ENCODE measurements at regions not wholly inside any gene's neighbourhood (a gene's known extent, or its start where the extent isn't known, plus 50 kb on each side); places are given as distances from the start of the nearest gene placed in this dataset.
"Not testable (repeated sequence)": the region's sequence is repeated elsewhere in the genome, so short reads cannot be mapped to it uniquely, and the experiment has no call there.

GRCh38 chrX:41022566-41022965, 62.7 kb upstream of the USP9X start:
- no peak overlapping the region for H3K9ac ChIP-seq (ENCODE audit: low read depth, low read length)
- H3K4me3 ChIP-seq (ENCODE audit: low read depth, low read length), result no peak overlapping the region
- peaks cover 35% of the 10 kb centered on the region for H3K4me1 ChIP-seq (ENCODE audit: control insufficient read depth, insufficient read depth, low read length)
- peaks cover 6% of the 10 kb centered on the region for H3K9me3 ChIP-seq (ENCODE audit: control insufficient read depth, insufficient read depth, low read length)
- H3K36me3 ChIP-seq (ENCODE audit: control insufficient read depth, insufficient read depth, low read length), result no peaks in the 10 kb centered on the region
- H3K27me3 ChIP-seq (ENCODE audit: control insufficient read depth, insufficient read depth, low read length), result no peaks in the 10 kb centered on the region
- H3K27ac ChIP-seq (ENCODE audit: low read depth, low read length), result no peak overlapping the region

- Histone ChIP-seq H3K27me3 (ENCODE audit: control insufficient read depth, insufficient read depth, low read length) (no peaks in the 10 kb centered on the region), H3K36me3 (ENCODE audit: control insufficient read depth, insufficient read depth, low read length) (no peaks in the 10 kb centered on the region), H3K9me3 (ENCODE audit: control insufficient read depth, insufficient read depth, low read length) (peaks cover 6% of the 10 kb centered on the region), H3K4me1 (ENCODE audit: control insufficient read depth, insufficient read depth, low read length) (peaks cover 39% of the 10 kb centered on the region), H3K27ac (ENCODE audit: low read depth, low read length) (no peak overlapping the region), H3K9ac (ENCODE audit: low read depth, low read length) (no peak overlapping the region), H3K4me3 (ENCODE audit: low read depth, low read length) (no peak overlapping the region)
These were observed 62.1 kb upstream of the USP9X start for GRCh38 chrX:41023098-41023497.

GRCh38 chrX:41024335-41024734, 60.9 kb upstream of the USP9X start:
- H3K4me3 ChIP-seq (ENCODE audit: low read depth, low read length); H3K9ac ChIP-seq (ENCODE audit: low read depth, low read length); H3K9me3 ChIP-seq (ENCODE audit: control insufficient read depth, insufficient read depth, low read length); H3K36me3 ChIP-seq (ENCODE audit: control insufficient read depth, insufficient read depth, low read length); H3K27me3 ChIP-seq (ENCODE audit: control insufficient read depth, insufficient read depth, low read length): not testable (repeated sequence)
- peak overlapping the region; percentile 92 for H3K27ac ChIP-seq (ENCODE audit: low read depth, low read length)
- H3K4me1 ChIP-seq (ENCODE audit: control insufficient read depth, insufficient read depth, low read length), result peaks cover 33% of the 10 kb centered on the region

- Histone ChIP-seq H3K9ac (ENCODE audit: low read depth, low read length) (peak overlapping the region; percentile 52), H3K27me3 (ENCODE audit: control insufficient read depth, insufficient read depth, low read length) (no peaks in the 10 kb centered on the region), H3K36me3 (ENCODE audit: control insufficient read depth, insufficient read depth, low read length) (no peaks in the 10 kb centered on the region), H3K4me1 (ENCODE audit: control insufficient read depth, insufficient read depth, low read length) (peaks cover 32% of the 10 kb centered on the region), H3K4me3 (ENCODE audit: low read depth, low read length) (no peak overlapping the region), H3K27ac (ENCODE audit: low read depth, low read length) (peak overlapping the region; percentile 92), H3K9me3 (ENCODE audit: control insufficient read depth, insufficient read depth, low read length) (peaks cover 6% of the 10 kb centered on the region)
These were observed 60.5 kb upstream of the USP9X start for GRCh38 chrX:41024755-41025154.

GRCh38 chrX:41025926-41026701, 59.1 kb upstream of the USP9X start:
- Histone ChIP-seq H3K9ac (ENCODE audit: low read depth, low read length) (peak overlapping the region; percentile 21; the same call in 1 of the 2 replicates), H3K27me3 (ENCODE audit: control insufficient read depth, insufficient read depth, low read length) (no peaks in the 10 kb centered on the region), H3K36me3 (ENCODE audit: control insufficient read depth, insufficient read depth, low read length) (no peaks in the 10 kb centered on the region), H3K27ac (ENCODE audit: low read depth, low read length) (peak overlapping the region; percentile 92), H3K4me3 (ENCODE audit: low read depth, low read length) (0 out of 2 replicates have a peak overlapping the region, but pooled peaks have one; percentile 31), H3K4me1 (ENCODE audit: control insufficient read depth, insufficient read depth, low read length) (peaks cover 32% of the 10 kb centered on the region), H3K9me3 (ENCODE audit: control insufficient read depth, insufficient read depth, low read length) (peaks cover 6% of the 10 kb centered on the region)

GRCh38 chrX:41026702-41027078, 58.6 kb upstream of the USP9X start:
- Histone ChIP-seq H3K27me3 (ENCODE audit: control insufficient read depth, insufficient read depth, low read length) (no peaks in the 10 kb centered on the region), H3K9ac (ENCODE audit: low read depth, low read length) (peak overlapping the region; percentile 20; the same call in 1 of the 2 replicates), H3K4me1 (ENCODE audit: control insufficient read depth, insufficient read depth, low read length) (peaks cover 32% of the 10 kb centered on the region), H3K27ac (ENCODE audit: low read depth, low read length) (peak overlapping the region; percentile 92), H3K4me3 (ENCODE audit: low read depth, low read length) (no peak overlapping the region), H3K9me3 (ENCODE audit: control insufficient read depth, insufficient read depth, low read length) (peaks cover 6% of the 10 kb centered on the region), H3K36me3 (ENCODE audit: control insufficient read depth, insufficient read depth, low read length) (no peaks in the 10 kb centered on the region)

GRCh38 chrX:41029332-41029731, 55.9 kb upstream of the USP9X start:
- Histone ChIP-seq H3K4me3 (ENCODE audit: low read depth, low read length) (no peak overlapping the region), H3K4me1 (ENCODE audit: control insufficient read depth, insufficient read depth, low read length) (peaks cover 34% of the 10 kb centered on the region), H3K36me3 (ENCODE audit: control insufficient read depth, insufficient read depth, low read length) (no peaks in the 10 kb centered on the region), H3K9me3 (ENCODE audit: control insufficient read depth, insufficient read depth, low read length) (no peaks in the 10 kb centered on the region), H3K9ac (ENCODE audit: low read depth, low read length) (no peak overlapping the region), H3K27me3 (ENCODE audit: control insufficient read depth, insufficient read depth, low read length) (no peaks in the 10 kb centered on the region), H3K27ac (ENCODE audit: low read depth, low read length) (peak overlapping the region; percentile 9)

DNA sequence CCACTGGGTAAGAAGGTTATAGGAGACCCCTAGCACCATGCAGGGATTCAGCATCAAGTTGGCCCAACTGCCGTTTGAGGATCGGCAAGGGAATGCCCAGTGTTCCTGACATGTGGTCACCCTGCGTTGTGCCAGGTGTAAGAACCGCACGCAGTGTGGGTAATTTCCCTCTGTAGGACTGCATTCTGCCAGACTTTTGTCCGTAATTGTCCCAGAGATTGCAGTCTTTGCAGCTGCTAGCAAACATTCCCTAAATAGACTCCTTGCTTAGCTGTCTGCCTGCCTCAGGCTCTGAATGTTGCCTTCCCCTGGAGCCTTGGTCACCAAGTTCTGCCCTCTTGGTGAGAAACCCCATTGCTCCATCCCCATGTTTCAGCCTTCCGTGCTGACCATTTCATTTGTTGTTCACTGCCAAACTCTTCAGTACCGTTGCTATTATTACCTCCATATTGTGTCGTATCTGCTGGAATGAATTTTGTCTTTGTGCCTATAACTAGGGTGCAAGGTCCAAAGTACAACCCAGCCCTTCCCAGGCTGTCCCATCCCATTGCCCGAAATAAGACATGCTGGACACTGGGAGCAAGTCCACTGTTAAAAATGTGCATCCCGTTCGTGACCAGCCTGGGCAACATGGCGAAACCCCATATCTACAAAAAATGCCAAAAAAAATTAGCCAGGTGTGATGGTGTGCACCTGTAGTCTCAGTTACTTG, 53.8 kb upstream of the USP9X start:
- Histone ChIP-seq H3K4me3 (ENCODE audit: low read depth, low read length) (no peak overlapping the region), H3K4me1 (ENCODE audit: control insufficient read depth, insufficient read depth, low read length) (peaks cover 20% of the 10 kb centered on the region)

DNA sequence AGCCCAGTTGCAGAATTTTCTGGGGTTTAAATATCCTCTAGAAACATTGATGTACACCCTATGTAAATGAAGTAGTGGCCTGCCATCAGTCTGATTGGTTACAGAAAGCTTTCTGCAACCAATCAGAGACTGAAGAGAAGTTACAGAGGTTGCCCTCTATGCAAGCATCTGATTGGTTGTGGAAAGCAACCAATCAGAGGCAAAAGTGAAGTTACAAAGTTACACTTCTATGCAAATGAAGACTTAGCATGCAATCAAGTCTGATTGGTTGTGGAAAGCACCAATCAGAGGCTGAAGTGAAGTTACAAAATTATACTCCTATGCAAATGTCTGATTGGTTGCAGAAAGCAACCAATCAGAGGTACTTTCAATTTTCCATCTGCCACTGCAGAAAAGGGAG, 51.9 kb upstream of the USP9X start:
- no peak overlapping the region for H3K27ac ChIP-seq (ENCODE audit: low read depth, low read length)
- no peak overlapping the region for H3K9ac ChIP-seq (ENCODE audit: low read depth, low read length)
- no peaks in the 10 kb centered on the region for H3K36me3 ChIP-seq (ENCODE audit: control insufficient read depth, insufficient read depth, low read length)
- no peak overlapping the region for H3K4me3 ChIP-seq (ENCODE audit: low read depth, low read length)
- H3K4me1 ChIP-seq (ENCODE audit: control insufficient read depth, insufficient read depth, low read length), result peaks cover 5% of the 10 kb centered on the region; the same call in 1 of the 2 replicates
- H3K27me3 ChIP-seq (ENCODE audit: control insufficient read depth, insufficient read depth, low read length), result no peaks in the 10 kb centered on the region
- no peaks in the 10 kb centered on the region for H3K9me3 ChIP-seq (ENCODE audit: control insufficient read depth, insufficient read depth, low read length)

More for the DNA sequence above, 53.8 kb upstream of the USP9X start:
- Histone ChIP-seq H3K27me3 (ENCODE audit: control insufficient read depth, insufficient read depth, low read length) (no peaks in the 10 kb centered on the region), H3K36me3 (ENCODE audit: control insufficient read depth, insufficient read depth, low read length) (no peaks in the 10 kb centered on the region), H3K9me3 (ENCODE audit: control insufficient read depth, insufficient read depth, low read length) (no peaks in the 10 kb centered on the region), H3K27ac (ENCODE audit: low read depth, low read length) (no peak overlapping the region), H3K9ac (ENCODE audit: low read depth, low read length) (no peak overlapping the region)

GRCh38 chrX:41034902-41035301, 50.3 kb upstream of the USP9X start:
- not testable (repeated sequence) for H3K9me3 ChIP-seq (ENCODE audit: control insufficient read depth, insufficient read depth, low read length); H3K36me3 ChIP-seq (ENCODE audit: control insufficient read depth, insufficient read depth, low read length); H3K4me3 ChIP-seq (ENCODE audit: low read depth, low read length); H3K27ac ChIP-seq (ENCODE audit: low read depth, low read length); H3K9ac ChIP-seq (ENCODE audit: low read depth, low read length); H3K27me3 ChIP-seq (ENCODE audit: control insufficient read depth, insufficient read depth, low read length); H3K4me1 ChIP-seq (ENCODE audit: control insufficient read depth, insufficient read depth, low read length)

Measured in HUES48 (cell line).